Spleen (tissue), 11 donors: ENCODE measurements at regions not wholly inside any gene's neighbourhood (a gene's known extent, or its start where the extent isn't known, plus 50 kb on each side); places are given as distances from the start of the nearest gene placed in this dataset.

Experiments
- DNase-seq: peaks from one replicate; pipeline ENCODE4 v3.0.0-alpha.2; 2020
- H3K27ac ChIP-seq, 8 donors: fragments of 200-600 bp; sonication (generic) in 7 of 8; 1 replicate in 4 of 8; 2 replicates in 4 of 8; pipeline versions ENCODE4 v1.5.0 to v1.8.0; 2016 to 2021; ENCODE audit warnings: inconsistent platforms in 4 of 8, mild to moderate bottlenecking in 4 of 8, moderate library complexity in 1 of 8
- H3K27me3 ChIP-seq, 7 donors: fragments of 200-600 bp; sonication (generic) in 6 of 7; replicated peaks in 1 of 7; 1 replicate in 4 of 7; 2 replicates in 3 of 7; pipeline versions ENCODE4 v1.5.0 to v1.8.0; 2016 to 2021; ENCODE audit warnings: inconsistent platforms in 3 of 7, mild to moderate bottlenecking in 1 of 7
- H3K36me3 ChIP-seq, 6 donors: fragments of 200-600 bp; sonication (generic) in 5 of 6; 1 replicate in 4 of 6; 2 replicates in 2 of 6; pipeline versions ENCODE4 v1.5.0 to v1.8.0; 2016 to 2021; ENCODE audit warnings: inconsistent platforms in 2 of 6
- H3K4me1 ChIP-seq, 6 donors: fragments of 200-600 bp; sonication (generic) in 5 of 6; 1 replicate in 3 of 6; 2 replicates in 3 of 6; pipeline versions ENCODE4 v1.5.0 to v1.8.0; 2016 to 2021; ENCODE audit warnings: inconsistent platforms in 3 of 6
- H3K4me3 ChIP-seq, 8 donors: fragments of 200-600 bp; sonication (generic) in 7 of 8; 1 replicate in 4 of 8; 2 replicates in 4 of 8; pipeline versions ENCODE4 v1.5.0 to v1.8.0; 2016 to 2021; ENCODE audit warnings: inconsistent platforms in 4 of 8, mild to moderate bottlenecking in 4 of 8, moderate library complexity in 2 of 8
- H3K9me3 ChIP-seq, 8 donors: fragments of 200-600 bp; sonication (generic) in 7 of 8; 1 replicate in 4 of 8; 2 replicates in 4 of 8; pipeline versions ENCODE4 v1.5.0 to v1.8.0; 2016 to 2021; ENCODE audit warnings: inconsistent platforms in 4 of 8
- CTCF ChIP-seq, 11 experiments: fragments of 200-600 bp in 7 of 11; fragments of 450-650 bp in 4 of 11; sonication (generic) in 4 of 11; IDR thresholded peaks in 8 of 11; conservative IDR thresholded peaks in 3 of 11; 1 replicate in 7 of 11; 2 replicates in 4 of 11; pipeline versions ENCODE4 v1.4.0 to v1.8.0; 2016 to 2021; ENCODE audit warnings: antibody characterized with exemption in 11 of 11, inconsistent platforms in 4 of 11, mild to moderate bottlenecking in 1 of 11
- POLR2A ChIP-seq, 3 donors: fragments of 450-650 bp; IDR thresholded peaks; one replicate each; pipeline ENCODE4 v1.5.1; 2017; ENCODE audit warnings: antibody characterized with exemption in 3 of 3, mild to moderate bottlenecking in 1 of 3
- POLR2AphosphoS5 ChIP-seq, 3 donors: sonication (generic); formaldehyde crosslinking; IDR thresholded peaks; one replicate each; pipeline ENCODE4 v1.5.1; 2017; ENCODE audit warnings: antibody characterized with exemption in 3 of 3
- WGBS, 5 donors: extraction: QIAGEN DNeasy Blood & Tissue Kit in 3 of 5; methylation state at CpG; one replicate each; pipeline versions ENCODE4 v1.1.5 to v1.1.7; 2013 to 2018; 5-methylcytosine and 5-hydroxymethylcytosine counted together
- intact Hi-C: fragments of 100-400 bp; cut with DNase I; formaldehyde crosslinking; loops from one replicate; pipeline ENCODE4 v1.15.0; 2023; ENCODE audit warnings: low total_unique reads
- donor health status: healthy with polysubstance abuse.
- donor health status: DM: no; HTN: no; CAD: no; lungs with moderate emphysema.
- donor health status: DM: no; HTN: no; CAD: no.
- donor health status: Bipolar disorder and iron deficiency.
- donor health status: healthy.
- donor health status: DM: no; HTN: no; CAD: no.
- donor health status: DM: yes; HTN: yes; CAD: no.

- intact Hi-C loops, result no loop called here
- TF ChIP-seq CTCF (IDR thresholded peaks at IDR 0.05 in 8 of 11, conservative IDR thresholded peaks at IDR 0.05 in 3 of 11), result no peak
- no peak for TF ChIP-seq POLR2A (IDR thresholded peaks at IDR 0.05)
- TF ChIP-seq POLR2AphosphoS5 (IDR thresholded peaks at IDR 0.05), result no peak
- H3K4me1 ChIP-seq, result no peaks in the 10 kb centered on the region
- DNase-seq, result no peak
- no peaks in the 10 kb centered on the region for H3K9me3 ChIP-seq
- peaks cover 0 to 8% (median 0%) of the 10 kb centered on the region in 7 donors for H3K27me3 ChIP-seq
- no peak overlapping the region for H3K4me3 ChIP-seq
- WGBS, 5 donors, result 3 to 10% (median 7%) methylated on average over 1 of the region's 1 CpG
- H3K36me3 ChIP-seq, result no peaks in the 10 kb centered on the region
- no peak overlapping the region for H3K27ac ChIP-seq
These were observed 184.9 kb upstream of the MIR17HG start for GRCh38 chr13:91162589-91162988.

- Histone ChIP-seq H3K27ac (no peak overlapping the region), H3K36me3 (no peaks in the 10 kb centered on the region), H3K4me3 (no peak overlapping the region), H3K27me3 (peaks cover 0 to 3% (median 0%) of the 10 kb centered on the region in 7 donors), H3K9me3 (no peaks in the 10 kb centered on the region), H3K4me1 (no peaks in the 10 kb centered on the region)
- 82 to 99% (median 93%) methylated on average over 3 of the region's 3 CpGs for WGBS, 5 donors
- TF ChIP-seq POLR2AphosphoS5 (IDR thresholded peaks at IDR 0.05), result no peak
- no peak for TF ChIP-seq POLR2A (IDR thresholded peaks at IDR 0.05)
- no peak for DNase-seq
- intact Hi-C loops, result no loop called here
These were observed 181.7 kb upstream of the MIR17HG start for GRCh38 chr13:91165758-91166157.

- H3K27ac ChIP-seq, result no peak overlapping the region
- H3K4me1 ChIP-seq, result no peaks in the 10 kb centered on the region
- no peak overlapping the region for H3K4me3 ChIP-seq
- 45 to 95% (median 88%) methylated on average over 2 of the region's 2 CpGs for WGBS, 5 donors
- peaks cover 0 to 3% (median 0%) of the 10 kb centered on the region in 7 donors for H3K27me3 ChIP-seq
- H3K36me3 ChIP-seq, result no peaks in the 10 kb centered on the region
- no peak for TF ChIP-seq POLR2A (IDR thresholded peaks at IDR 0.05)
- TF ChIP-seq CTCF (IDR thresholded peaks at IDR 0.05 in 8 of 11, conservative IDR thresholded peaks at IDR 0.05 in 3 of 11), result no peak
- H3K9me3 ChIP-seq, result no peaks in the 10 kb centered on the region
- intact Hi-C loops, result no loop called here
- no peak for DNase-seq
These were observed 180.6 kb upstream of the MIR17HG start for GRCh38 chr13:91166714-91167511.

- 81 to 92% (median 90%) methylated on average over 4 of the region's 4 CpGs for WGBS, 5 donors
- TF ChIP-seq POLR2A (IDR thresholded peaks at IDR 0.05) (no peak), CTCF (IDR thresholded peaks at IDR 0.05 in 8 of 11, conservative IDR thresholded peaks at IDR 0.05 in 3 of 11) (no peak), POLR2AphosphoS5 (IDR thresholded peaks at IDR 0.05) (no peak)
- Histone ChIP-seq H3K9me3 (no peaks in the 10 kb centered on the region), H3K4me3 (no peak overlapping the region), H3K4me1 (no peaks in the 10 kb centered on the region), H3K27ac (no peak overlapping the region), H3K36me3 (no peaks in the 10 kb centered on the region), H3K27me3 (peaks cover 0 to 3% (median 0%) of the 10 kb centered on the region in 7 donors)
- intact Hi-C loops, result no loop called here
- no peak for DNase-seq
These were observed 179.6 kb upstream of the MIR17HG start for GRCh38 chr13:91167706-91168385.
